Hematopoietic multipotent progenitor cell treated with erythropoietin and hydrocortisone succinate and interleukin-3 and kit ligand, for 6 days (in vitro differentiated cells): ENCODE measurements at regions not wholly inside any gene's neighbourhood (a gene's known extent, or its start where the extent isn't known, plus 50 kb on each side); places are given as distances from the start of the nearest gene placed in this dataset.

Experiments used
- DNase-seq: peaks from one replicate; pipeline ENCODE4 v3.0.0-alpha.2; 2015

GRCh38 chr13:72523593-72523992 is 203.8 kb downstream of the MZT1 start:
- DNase-seq = no peak

- DNase-seq = no peak
These were observed 204.4 kb downstream of the MZT1 start for GRCh38 chr13:72523049-72523448.

DNA sequence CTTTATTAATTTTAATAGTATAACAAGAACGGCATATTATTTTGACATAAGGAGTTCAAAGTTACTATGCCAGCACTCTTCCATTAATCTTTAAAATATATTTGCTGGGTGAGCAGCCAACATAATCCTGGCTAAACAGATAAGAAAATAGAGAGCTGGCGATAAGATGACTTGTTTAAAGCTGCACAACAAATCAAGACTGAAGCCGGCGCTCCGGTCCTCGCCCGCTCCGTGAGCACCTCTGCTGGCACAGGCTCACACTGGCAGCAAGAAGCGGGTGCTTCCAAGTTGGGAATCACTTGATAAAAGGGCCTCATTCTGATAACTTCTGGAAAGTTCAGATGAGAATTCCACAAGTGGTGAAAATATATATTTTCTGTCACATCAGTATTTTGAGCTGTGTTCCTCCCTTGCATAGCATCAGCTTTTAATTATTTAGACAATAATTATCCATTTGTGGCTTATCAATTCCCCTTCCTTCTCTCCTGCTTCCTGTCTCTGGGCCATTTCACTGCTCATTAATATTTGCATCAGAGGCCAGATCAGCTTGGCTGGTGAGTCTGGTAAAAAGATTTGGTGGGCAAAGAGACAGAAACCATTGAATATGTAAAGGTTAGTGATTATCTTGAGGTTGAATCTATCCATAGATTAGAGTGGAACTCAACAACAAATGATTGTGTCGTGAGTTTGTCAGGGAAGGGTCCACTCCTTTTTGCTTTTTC is 205.3 kb downstream of the MZT1 start:
- DNase-seq = no peak

- no peak for DNase-seq
These were observed 213.3 kb downstream of the MZT1 start for GRCh38 chr13:72514146-72514545.

- no peak for DNase-seq
These were observed 219.0 kb downstream of the MZT1 start for GRCh38 chr13:72508392-72508791.

DNA sequence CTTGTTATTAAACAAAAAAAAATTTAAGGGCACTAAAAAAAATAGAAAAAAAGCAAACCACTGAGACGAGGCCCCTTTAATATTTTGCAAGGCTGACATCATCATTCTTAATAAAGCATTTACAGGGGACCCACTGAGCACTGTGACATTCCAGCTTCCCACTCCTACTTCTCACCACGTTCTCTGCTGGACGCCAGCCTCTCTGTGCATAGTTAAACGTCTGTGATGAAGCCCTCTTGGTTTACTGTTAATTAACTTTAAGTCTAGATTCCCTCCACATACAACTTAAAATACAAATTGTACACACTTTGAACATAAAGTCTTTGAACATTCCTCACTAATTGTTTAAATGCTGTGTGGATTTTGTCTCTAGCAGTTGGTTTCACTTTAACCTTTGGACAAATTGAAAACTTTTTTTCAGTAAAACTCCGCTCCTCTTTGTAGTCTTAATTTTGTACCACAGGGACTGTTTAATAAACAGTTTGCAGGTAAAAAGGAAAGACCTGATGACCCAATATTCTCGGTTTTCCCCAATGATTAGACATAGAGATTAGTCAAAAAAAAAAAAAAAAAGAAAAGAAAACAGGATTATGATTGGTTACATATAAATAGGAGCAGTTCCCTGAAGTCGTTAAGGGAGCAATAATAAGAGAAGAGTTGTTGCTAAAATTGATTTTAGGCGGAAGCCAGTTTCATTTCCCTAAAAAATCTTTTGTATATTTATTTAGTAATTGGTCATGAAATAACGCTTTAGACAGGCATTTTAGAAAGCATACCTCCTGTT is 219.8 kb downstream of the MZT1 start:
- no peak for DNase-seq

DNA sequence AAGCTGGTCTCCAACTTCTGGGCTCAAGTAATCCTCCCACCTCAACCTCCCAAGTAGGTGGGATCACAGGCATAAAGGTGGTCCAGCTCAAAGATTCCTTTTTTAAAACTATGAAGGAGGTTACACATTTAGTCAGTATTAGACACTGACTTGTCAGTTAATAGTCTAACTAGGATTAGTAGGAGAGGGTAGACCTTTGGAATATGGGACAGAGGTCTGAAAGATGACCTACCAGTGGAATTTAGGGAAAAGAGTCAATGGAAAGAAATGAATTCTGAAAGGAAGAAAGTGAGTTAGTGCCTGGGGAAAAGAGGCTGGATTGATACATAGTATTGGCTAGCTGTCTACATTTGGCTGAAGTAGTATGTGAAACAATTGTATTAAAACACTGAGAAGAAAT is 220.7 kb downstream of the MZT1 start:
- DNase-seq = no peak

- no peak for DNase-seq
These were observed 222.1 kb downstream of the MZT1 start for GRCh38 chr13:72505376-72505775.

DNA sequence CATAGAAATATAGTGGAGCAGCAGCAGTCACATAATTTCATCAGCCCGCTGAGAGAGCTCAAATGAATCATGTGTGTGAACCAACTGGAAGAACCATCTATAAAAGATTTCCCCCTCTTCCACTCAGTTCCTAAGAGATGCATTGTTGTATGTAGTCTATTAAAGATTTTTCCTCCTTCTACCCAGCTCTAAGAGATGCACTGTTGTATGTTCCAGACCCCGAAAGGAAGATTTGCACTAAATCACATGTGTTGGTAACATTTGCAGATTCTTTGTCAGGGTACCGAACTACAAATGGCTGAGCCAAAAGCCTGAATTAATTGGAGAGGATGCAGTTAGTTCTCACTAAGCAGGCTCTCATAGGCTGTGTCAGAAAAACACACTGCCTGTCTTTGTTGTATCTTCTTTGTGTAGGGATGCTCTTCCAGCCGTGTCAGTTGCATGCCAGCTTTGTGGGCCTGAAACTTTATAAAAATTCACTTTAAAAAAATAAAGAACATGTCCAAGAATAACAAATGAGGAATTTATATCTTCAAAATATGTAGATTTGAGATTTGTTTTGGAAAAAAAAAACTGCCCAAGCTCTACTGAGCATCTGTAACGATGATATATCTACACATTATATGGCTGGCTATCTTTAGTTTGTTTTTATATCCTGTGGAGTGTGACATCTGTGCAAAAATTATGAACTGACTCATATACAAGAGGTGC is 223.1 kb downstream of the MZT1 start:
- no peak for DNase-seq

DNA sequence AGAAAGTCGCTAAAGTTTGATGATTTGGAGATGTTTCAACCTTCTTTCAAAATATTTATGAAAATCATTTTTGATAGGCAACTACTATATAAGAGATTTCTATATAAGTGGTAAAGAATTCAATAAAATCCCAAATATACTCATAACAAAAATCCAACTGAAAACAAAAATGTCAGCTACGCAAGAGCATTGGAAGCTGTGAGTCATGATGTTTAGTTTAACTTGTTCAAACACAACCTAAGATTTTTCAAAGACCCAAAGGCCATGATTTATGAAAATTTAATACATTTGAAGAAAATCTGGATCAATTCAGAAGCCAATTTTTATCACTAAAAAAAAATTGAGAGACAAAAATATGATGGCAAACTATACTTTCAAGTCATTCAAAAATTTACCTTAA is 226.6 kb downstream of the MZT1 start:
- no peak for DNase-seq

DNA sequence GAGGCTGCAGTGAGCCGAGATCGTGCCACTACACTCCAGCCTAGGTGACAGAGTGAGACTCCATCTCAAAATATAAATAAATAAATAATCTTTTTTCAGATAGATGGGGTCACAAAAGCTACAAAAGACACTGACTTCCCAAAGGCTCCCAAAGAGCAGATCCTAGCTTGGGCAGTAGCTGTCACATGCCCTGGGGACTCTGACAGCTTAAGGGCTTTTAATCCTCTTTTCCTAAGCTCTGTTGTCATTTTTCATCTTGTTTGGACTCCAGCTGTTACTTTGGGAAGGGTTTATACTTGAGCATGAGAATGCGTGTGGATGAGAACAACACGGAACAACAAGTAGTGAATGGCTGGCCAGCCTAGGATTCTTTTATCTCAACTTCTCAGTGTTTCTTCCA is 231.7 kb downstream of the MZT1 start:
- no peak for DNase-seq

- DNase-seq = no peak
These were observed 237.7 kb downstream of the MZT1 start for GRCh38 chr13:72489751-72490150.

- DNase-seq = no peak
These were observed 254.1 kb downstream of the MZT1 start for GRCh38 chr13:72473321-72473720.

DNA sequence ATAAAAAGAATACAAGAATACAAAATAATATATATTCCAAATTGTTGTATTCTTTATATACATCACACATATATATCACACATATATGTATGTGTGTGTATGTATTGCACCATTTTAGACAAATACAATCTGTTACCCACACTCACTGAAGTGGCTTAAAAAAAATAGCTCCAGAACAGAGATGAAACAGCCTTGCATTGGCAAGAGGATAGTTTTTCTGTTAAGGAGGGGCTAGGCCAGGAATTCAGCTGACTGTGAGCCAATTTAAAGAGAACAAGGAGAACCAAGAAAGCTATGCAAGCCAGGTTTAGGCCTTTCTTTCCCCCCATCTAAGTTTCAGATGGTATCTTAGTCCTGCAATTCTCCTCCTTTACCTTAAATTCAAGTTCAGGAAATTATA is 257.5 kb downstream of the MZT1 start:
- DNase-seq = no peak

DNA sequence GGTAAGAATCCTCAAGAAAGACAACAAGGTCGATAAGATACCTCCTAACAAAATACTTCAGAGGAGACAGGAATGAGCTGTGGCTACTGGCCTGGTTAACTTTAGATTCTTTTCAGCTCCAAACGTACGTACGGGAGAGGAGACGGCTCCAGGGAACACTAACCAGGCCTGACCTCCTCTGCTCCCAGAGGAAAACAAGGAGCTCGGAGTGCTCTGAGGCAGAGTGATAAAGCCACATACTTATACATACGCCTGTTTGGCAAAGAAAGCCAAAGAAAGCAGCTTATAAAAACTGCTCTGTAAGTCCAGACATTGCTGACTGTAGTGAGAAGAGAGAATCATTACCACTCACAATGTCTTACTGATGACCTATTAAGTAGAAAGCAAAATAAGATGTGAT is 263.9 kb downstream of the MZT1 start:
- no peak for DNase-seq

DNA sequence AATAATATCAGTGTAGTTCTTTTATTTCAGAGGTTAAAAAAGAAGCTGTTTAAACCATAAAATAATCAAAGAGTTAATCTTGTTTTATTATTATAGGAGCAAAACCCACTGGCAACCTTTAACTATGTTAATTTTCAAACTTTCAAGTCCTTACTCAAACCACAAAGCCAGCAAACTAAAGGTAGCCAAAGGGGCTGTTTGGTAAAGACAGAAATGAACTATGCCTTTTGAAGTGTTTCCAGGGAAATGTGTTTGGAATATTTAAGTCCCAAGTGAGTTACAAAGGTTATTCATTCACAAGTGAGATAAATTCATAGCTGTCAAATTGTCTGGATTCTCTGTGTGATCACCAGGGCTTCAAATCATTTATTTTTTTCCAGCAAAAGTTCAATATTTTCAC is 264.7 kb downstream of the MZT1 start:
- DNase-seq = no peak

DNA sequence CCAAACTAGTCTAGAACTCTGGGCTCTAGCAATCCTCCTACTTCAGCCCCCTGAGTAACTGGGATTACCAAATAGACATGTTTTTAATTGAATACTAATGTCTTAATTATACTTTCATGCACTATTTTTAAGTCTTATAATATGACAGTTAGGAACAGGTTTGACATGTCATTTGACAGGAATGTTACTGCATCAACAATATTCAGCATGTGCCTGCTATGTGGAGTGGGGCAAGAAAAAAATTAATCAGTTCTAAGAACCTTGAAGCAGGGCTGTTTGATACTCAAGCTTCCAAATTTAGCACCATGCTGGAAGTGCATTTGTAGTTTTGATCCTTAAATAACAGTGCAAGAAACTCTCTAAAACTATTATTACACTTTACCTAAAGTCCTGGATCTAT is 265.3 kb downstream of the MZT1 start:
- no peak for DNase-seq

- DNase-seq = no peak
These were observed 268.7 kb downstream of the MZT1 start for GRCh38 chr13:72458701-72459100.

- DNase-seq = no peak
These were observed 270.3 kb downstream of the MZT1 start for GRCh38 chr13:72457151-72457550.

- no peak for DNase-seq
These were observed 270.9 kb downstream of the MZT1 start for GRCh38 chr13:72456486-72456885.

DNA sequence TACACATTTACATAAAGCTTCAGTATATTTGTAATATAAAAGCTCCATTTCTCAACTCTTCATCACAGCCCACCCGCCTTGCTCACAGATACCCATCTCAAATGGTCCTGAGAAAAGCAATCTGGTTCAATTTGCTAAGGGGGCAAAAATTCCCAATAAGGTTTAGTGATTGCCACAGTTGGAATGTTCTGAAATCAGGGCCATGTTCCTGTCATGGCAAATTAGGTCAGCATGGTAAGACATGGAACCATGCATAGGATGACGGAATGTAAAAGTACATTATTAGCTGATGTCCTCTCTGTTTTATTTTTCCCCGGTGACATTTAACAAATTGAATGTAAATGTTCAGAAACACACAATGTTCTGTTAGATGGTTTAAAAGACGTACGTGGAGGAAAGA is 274.3 kb downstream of the MZT1 start:
- no peak for DNase-seq

- no peak for DNase-seq
These were observed 279.3 kb downstream of the MZT1 start for GRCh38 chr13:72448082-72448481.

- DNase-seq = no peak
These were observed 282.4 kb downstream of the MZT1 start for GRCh38 chr13:72444999-72445398.

- DNase-seq = no peak
These were observed 290.0 kb downstream of the MZT1 start for GRCh38 chr13:72437458-72437857.
